Calu3 (cell line): ENCODE measurements at regions not wholly inside any gene's neighbourhood (a gene's known extent, or its start where the extent isn't known, plus 50 kb on each side); places are given as distances from the start of the nearest gene placed in this dataset.

Source experiments
- BruUV-seq: library from RNA; stranded (reverse); fragments of 400-500 nt; replicated peaks from 2 replicates; lab custom pipeline; 2021; lab: Mats Ljungman, UMichigan
- CTCF ChIA-PET: fragments of 300-600 bp; sonication (Branson Sonifier 250); formaldehyde crosslinking; loops from one replicate; lab custom pipeline; 2022; ENCODE audit warnings: antibody characterized with exemption; lab: Charles Lee
- DNase-seq: peaks from one replicate; pipeline ENCODE4 v3.0.0; 2022
- H3K27ac Mint-ChIP-seq: one replicate; pipeline ENCODE4 v1.8.0; 2022; ENCODE audit warnings: mixed read lengths; ENCODE audit not compliant: unreplicated experiment
- H3K27me3 Mint-ChIP-seq: one replicate; pipeline ENCODE4 v1.8.0; 2022; ENCODE audit warnings: mixed read lengths; ENCODE audit not compliant: unreplicated experiment
- H3K36me3 Mint-ChIP-seq: one replicate; pipeline ENCODE4 v1.8.0; 2022; ENCODE audit warnings: mild to moderate bottlenecking, moderate library complexity, mixed read lengths; ENCODE audit not compliant: insufficient read depth, unreplicated experiment
- H3K4me1 Mint-ChIP-seq: one replicate; pipeline ENCODE4 v1.8.0; 2022; ENCODE audit warnings: mild to moderate bottlenecking, low read depth, mixed read lengths; ENCODE audit not compliant: unreplicated experiment
- H3K4me3 Mint-ChIP-seq: one replicate; pipeline ENCODE4 v1.8.0; 2022; ENCODE audit warnings: mild to moderate bottlenecking, low read depth, moderate library complexity, mixed read lengths; ENCODE audit not compliant: unreplicated experiment
- H3K9me3 Mint-ChIP-seq: one replicate; pipeline ENCODE4 v1.8.0; 2022; ENCODE audit warnings: low read depth, mixed read lengths; ENCODE audit not compliant: unreplicated experiment
- intact Hi-C: fragments of 100-400 bp; cut with micrococcal nuclease; formaldehyde crosslinking; loops from one replicate; pipeline ENCODE4 v1.10.0; 2022; ENCODE audit not compliant: unreplicated experiment
- TF ChIP-seq, protein P1 (sequence below): fragments of 200-600 bp; IDR thresholded peaks from one replicate; pipeline ENCODE4 v1.8.0; 2022; ENCODE audit warnings: antibody characterized with exemption; ENCODE audit not compliant: unreplicated experiment

- peaks cover 12% of the 10 kb centered on the region for H3K4me1 Mint-ChIP-seq
- no TSS peak for BruUV-seq
- CTCF ChIA-PET = interaction anchor here (0.6 to 1.4 kb wide), 7 partner anchors 10 to 195 kb away, joined by 3 to 5 read pairs (median 3); partner anchors contain the start of gene NECTIN1
- peak; percentile 84 for DNase-seq
- peaks cover 1% of the 10 kb centered on the region for H3K27me3 Mint-ChIP-seq
- H3K9me3 Mint-ChIP-seq = no peaks in the 10 kb centered on the region
- no peak overlapping the region for H3K27ac Mint-ChIP-seq
- TF ChIP-seq, protein P1, sequence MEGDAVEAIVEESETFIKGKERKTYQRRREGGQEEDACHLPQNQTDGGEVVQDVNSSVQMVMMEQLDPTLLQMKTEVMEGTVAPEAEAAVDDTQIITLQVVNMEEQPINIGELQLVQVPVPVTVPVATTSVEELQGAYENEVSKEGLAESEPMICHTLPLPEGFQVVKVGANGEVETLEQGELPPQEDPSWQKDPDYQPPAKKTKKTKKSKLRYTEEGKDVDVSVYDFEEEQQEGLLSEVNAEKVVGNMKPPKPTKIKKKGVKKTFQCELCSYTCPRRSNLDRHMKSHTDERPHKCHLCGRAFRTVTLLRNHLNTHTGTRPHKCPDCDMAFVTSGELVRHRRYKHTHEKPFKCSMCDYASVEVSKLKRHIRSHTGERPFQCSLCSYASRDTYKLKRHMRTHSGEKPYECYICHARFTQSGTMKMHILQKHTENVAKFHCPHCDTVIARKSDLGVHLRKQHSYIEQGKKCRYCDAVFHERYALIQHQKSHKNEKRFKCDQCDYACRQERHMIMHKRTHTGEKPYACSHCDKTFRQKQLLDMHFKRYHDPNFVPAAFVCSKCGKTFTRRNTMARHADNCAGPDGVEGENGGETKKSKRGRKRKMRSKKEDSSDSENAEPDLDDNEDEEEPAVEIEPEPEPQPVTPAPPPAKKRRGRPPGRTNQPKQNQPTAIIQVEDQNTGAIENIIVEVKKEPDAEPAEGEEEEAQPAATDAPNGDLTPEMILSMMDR = peak; percentile 84
- no peak overlapping the region for H3K4me3 Mint-ChIP-seq
- H3K36me3 Mint-ChIP-seq = no peaks in the 10 kb centered on the region
- intact Hi-C loops = loop anchor here (5.0 kb wide), 1 partner anchor 52 kb away; no protein-coding TSS in a partner anchor
These were observed 111.2 kb upstream of the THY1 start for GRCh38 chr11:119533921-119534736.

GRCh38 chr11:119533462-119533861 lies 110.5 kb upstream of the THY1 start:
- peaks cover 8% of the 10 kb centered on the region for H3K27me3 Mint-ChIP-seq
- peaks cover 12% of the 10 kb centered on the region for H3K4me1 Mint-ChIP-seq
- TF ChIP-seq, protein P1 = no peak
- intact Hi-C loops = loop anchor here (5.0 kb wide), 1 partner anchor 51 kb away; no protein-coding TSS in a partner anchor
- BruUV-seq = no TSS peak
- H3K9me3 Mint-ChIP-seq = no peaks in the 10 kb centered on the region
- H3K4me3 Mint-ChIP-seq = no peak overlapping the region
- no peak for DNase-seq
- CTCF ChIA-PET = interaction anchor here (1.0 kb wide), 2 partner anchors 82 to 195 kb away, joined by 3 read pairs; partner anchors contain the start of gene NECTIN1
- H3K36me3 Mint-ChIP-seq = no peaks in the 10 kb centered on the region
- H3K27ac Mint-ChIP-seq = no peak overlapping the region

GRCh38 chr11:119532551-119532950 lies 109.6 kb upstream of the THY1 start:
- BruUV-seq = no TSS peak
- intact Hi-C loops = loop anchor here (5.0 kb wide), 1 partner anchor 50 kb away; no protein-coding TSS in a partner anchor
- H3K27me3 Mint-ChIP-seq = peaks cover 10% of the 10 kb centered on the region
- H3K4me1 Mint-ChIP-seq = peaks cover 12% of the 10 kb centered on the region
- no peaks in the 10 kb centered on the region for H3K9me3 Mint-ChIP-seq
- no peak for DNase-seq
- no peak overlapping the region for H3K27ac Mint-ChIP-seq
- CTCF ChIA-PET = no interaction called here
- H3K4me3 Mint-ChIP-seq = no peak overlapping the region
- no peaks in the 10 kb centered on the region for H3K36me3 Mint-ChIP-seq
- TF ChIP-seq, protein P1 = no peak

- BruUV-seq = no TSS peak
- H3K27ac Mint-ChIP-seq = no peak overlapping the region
- no peak overlapping the region for H3K4me3 Mint-ChIP-seq
These were observed 108.7 kb upstream of the THY1 start for GRCh38 chr11:119531623-119532022.

More at GRCh38 chr11:119531623-119532022, 108.7 kb upstream of the THY1 start:
- intact Hi-C loops = loop anchor here (5.0 kb wide), 1 partner anchor 49 kb away; no protein-coding TSS in a partner anchor
- Mint-ChIP-seq H3K9me3 (no peaks in the 10 kb centered on the region), H3K4me1 (peaks cover 12% of the 10 kb centered on the region), H3K36me3 (no peaks in the 10 kb centered on the region), H3K27me3 (peaks cover 10% of the 10 kb centered on the region)
- TF ChIP-seq, protein P1 = no peak
- no peak for DNase-seq
- CTCF ChIA-PET = no interaction called here
